Endodermal cell (in vitro differentiated cells): ENCODE measurements at regions not wholly inside any gene's neighbourhood (a gene's known extent, or its start where the extent isn't known, plus 50 kb on each side); places are given as distances from the start of the nearest gene placed in this dataset.

Experiments used
- DNase-seq: peaks from one replicate; pipeline ENCODE4 v3.0.0-alpha.2; 2017
- H3K27ac ChIP-seq: 2 replicates; pipeline ENCODE4 v1.5.1; 2013; ENCODE audit warnings: mild to moderate bottlenecking, low read depth, low read length, moderate library complexity
- H3K27me3 ChIP-seq: 2 replicates; pipeline ENCODE4 v1.6.1; 2013; ENCODE audit warnings: mild to moderate bottlenecking, low read length, moderate library complexity; ENCODE audit not compliant: insufficient read depth, control insufficient read depth, poor library complexity, severe bottlenecking
- H3K36me3 ChIP-seq: 2 replicates; pipeline ENCODE4 v1.7.0; 2013; ENCODE audit warnings: mild to moderate bottlenecking, low read length, moderate library complexity; ENCODE audit not compliant: control insufficient read depth, insufficient read depth
- H3K4me1 ChIP-seq: one replicate; pipeline ENCODE4 v1.7.0; 2013; ENCODE audit warnings: low read length; ENCODE audit not compliant: control insufficient read depth, insufficient read depth
- H3K4me3 ChIP-seq: 2 replicates; pipeline ENCODE4 v1.5.1; 2013; ENCODE audit warnings: mild to moderate bottlenecking, low read length, moderate library complexity
- H3K9ac ChIP-seq: 2 replicates; pipeline ENCODE4 v1.6.1; 2013; ENCODE audit warnings: mild to moderate bottlenecking, low read length, moderate library complexity; ENCODE audit not compliant: poor library complexity, severe bottlenecking; ENCODE audit errors: extremely low read depth
- H3K9me3 ChIP-seq: 2 replicates; pipeline ENCODE4 v1.6.1; 2013; ENCODE audit warnings: mild to moderate bottlenecking, low read length, moderate library complexity; ENCODE audit not compliant: control insufficient read depth
- H3K27ac Mint-ChIP-seq: 2 replicates; pipeline ENCODE4 v1.8.0; 2020; ENCODE audit warnings: mixed read lengths
- H3K27me3 Mint-ChIP-seq: 2 replicates; pipeline ENCODE4 v1.8.0; 2021; ENCODE audit warnings: mild to moderate bottlenecking, mixed read lengths; ENCODE audit not compliant: insufficient read depth
- H3K36me3 Mint-ChIP-seq: 2 replicates; pipeline ENCODE4 v1.8.0; 2020; ENCODE audit warnings: low read depth, mixed read lengths
- H3K4me1 Mint-ChIP-seq: 2 replicates; pipeline ENCODE4 v1.8.0; 2020; ENCODE audit warnings: mixed read lengths
- H3K4me3 Mint-ChIP-seq: 2 replicates; pipeline ENCODE4 v1.8.0; 2020; ENCODE audit warnings: mild to moderate bottlenecking, moderate library complexity, mixed read lengths
- H3K9me3 Mint-ChIP-seq: 2 replicates; pipeline ENCODE4 v1.8.0; 2020; ENCODE audit warnings: mild to moderate bottlenecking, mixed read lengths
- CTCF ChIP-seq: fragments of 200-600 bp; sonication (generic); conservative IDR thresholded peaks from 2 replicates; pipeline ENCODE4 v1.5.0; 2021; ENCODE audit warnings: antibody characterized with exemption, mild to moderate bottlenecking
- WGBS, 2 experiments: methylation state at CpG; one replicate each; pipeline versions ENCODE4 v1.1.5 to v1.1.7; 2013; ENCODE audit warnings: missing lambda C conversion rate in 2 of 2, mixed read lengths in 1 of 2; ENCODE audit not compliant: insufficient coverage in 1 of 2, insufficient read length in 1 of 2; 5-methylcytosine and 5-hydroxymethylcytosine counted together

GRCh38 chr13:80428349-80429096 is 87.6 kb upstream of the SPRY2 start:
- Histone ChIP-seq H3K4me3 (no peak overlapping the region), H3K27ac (no peak overlapping the region), H3K9me3 (peaks cover 22% of the 10 kb centered on the region), H3K27me3 (no peaks in the 10 kb centered on the region), H3K4me1 (no peaks in the 10 kb centered on the region), H3K9ac (no peak overlapping the region), H3K36me3 (no peaks in the 10 kb centered on the region)
- H3K27me3 Mint-ChIP-seq, result no peaks in the 10 kb centered on the region
- H3K36me3 Mint-ChIP-seq, result peaks cover 7% of the 10 kb centered on the region
- H3K9me3 Mint-ChIP-seq, result peaks cover 17% of the 10 kb centered on the region
- no peak overlapping the region for H3K27ac Mint-ChIP-seq
- no peaks in the 10 kb centered on the region for H3K4me1 Mint-ChIP-seq
- TF ChIP-seq CTCF, result no peak
- no peak overlapping the region for H3K4me3 Mint-ChIP-seq
- WGBS, 2 experiments, result 85 to 95% methylated on average over 2 to 3 of the region's 3 CpGs
- no peak for DNase-seq

GRCh38 chr13:80419416-80419815 is 78.5 kb upstream of the SPRY2 start:
- H3K36me3 ChIP-seq, result no peaks in the 10 kb centered on the region
- peaks cover 27% of the 10 kb centered on the region for H3K9me3 Mint-ChIP-seq
- H3K27ac ChIP-seq, result no peak overlapping the region
- H3K36me3 Mint-ChIP-seq, result peaks cover 4% of the 10 kb centered on the region
- no peaks in the 10 kb centered on the region for H3K27me3 Mint-ChIP-seq
- H3K4me1 Mint-ChIP-seq, result peaks cover 12% of the 10 kb centered on the region
- no peaks in the 10 kb centered on the region for H3K4me1 ChIP-seq
- H3K9me3 ChIP-seq, result peaks cover 13% of the 10 kb centered on the region
- H3K9ac ChIP-seq, result no peak overlapping the region
- TF ChIP-seq CTCF, result no peak
- 85 to 100% methylated on average over 1 to 2 of the region's 2 CpGs for WGBS, 2 experiments
- no peaks in the 10 kb centered on the region for H3K27me3 ChIP-seq
- no peak overlapping the region for H3K27ac Mint-ChIP-seq
- no peak overlapping the region for H3K4me3 Mint-ChIP-seq
- no peak overlapping the region for H3K4me3 ChIP-seq
- no peak for DNase-seq

- H3K4me3 Mint-ChIP-seq, result no peak overlapping the region
- no peaks in the 10 kb centered on the region for H3K4me1 ChIP-seq
- no peak overlapping the region for H3K27ac ChIP-seq
- DNase-seq, result no peak
- no peaks in the 10 kb centered on the region for H3K27me3 Mint-ChIP-seq
- H3K9me3 ChIP-seq, result no peaks in the 10 kb centered on the region
- no peak overlapping the region for H3K27ac Mint-ChIP-seq
- no peaks in the 10 kb centered on the region for H3K36me3 Mint-ChIP-seq
- no peaks in the 10 kb centered on the region for H3K36me3 ChIP-seq
- TF ChIP-seq CTCF, result no peak
- H3K9ac ChIP-seq, result no peak overlapping the region
- H3K9me3 Mint-ChIP-seq, result no peaks in the 10 kb centered on the region
- peaks cover 12% of the 10 kb centered on the region for H3K4me1 Mint-ChIP-seq
- H3K4me3 ChIP-seq, result no peak overlapping the region
- H3K27me3 ChIP-seq, result no peaks in the 10 kb centered on the region
Observed at GRCh38 chr13:80413611-80414010, 72.7 kb upstream of the SPRY2 start.
